ENCODE measurements at regions not wholly inside any gene's neighbourhood (a gene's known extent, or its start where the extent isn't known, plus 50 kb on each side); places are given as distances from the start of the nearest gene placed in this dataset.

DNA sequence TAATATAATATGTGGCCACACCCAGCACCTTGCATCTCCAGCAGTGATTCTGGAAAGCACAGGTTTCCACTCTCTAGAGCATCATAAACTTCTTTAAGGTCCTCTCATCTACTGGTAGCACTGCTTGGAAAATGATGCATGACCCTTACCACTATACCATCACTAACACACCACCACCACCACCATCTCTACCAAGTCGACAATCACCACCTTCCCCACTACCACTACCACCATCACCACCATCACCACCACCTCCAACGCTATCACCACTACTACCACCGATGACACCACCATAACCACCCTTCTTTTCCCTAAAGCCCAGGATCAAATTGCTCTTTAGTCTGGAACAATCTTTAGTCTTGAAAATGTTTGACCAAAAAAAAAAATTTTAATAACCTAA, 390.4 kb downstream of the SUCLA2 start:
- ChIA-PET CTCF (no interaction called here), POLR2A (no interaction called here)
- Histone ChIP-seq H3K4me3 (replicated peaks in 1 of 3; ENCODE audit: insufficient read depth in 1 of 3, low read depth in 1 of 3, low read length in 3 of 3) (no peak overlapping the region), H3K79me2 (ENCODE audit: control insufficient read depth, insufficient read depth, low read length) (no peaks in the 10 kb centered on the region), H2AFZ (ENCODE audit: low read depth, low read length) (no peak overlapping the region), H3K9me1 (replicated peaks; ENCODE audit: control insufficient read depth, extremely low read depth, insufficient read depth, low read length) (no peaks in the 10 kb centered on the region), H3K36me3 (ENCODE audit: control insufficient read depth in 2 of 2, extremely low read depth in 1 of 2, insufficient read depth in 2 of 2, low read length in 2 of 2) (no peaks in the 10 kb centered on the region), H3K4me1 (ENCODE audit: control insufficient read depth, extremely low read depth, insufficient read depth, low read length) (no peaks in the 10 kb centered on the region), H3K27me3 (ENCODE audit: control insufficient read depth in 2 of 2, insufficient read depth in 2 of 2, low read length in 2 of 2) (no peaks in the 10 kb centered on the region), H4K20me1 (replicated peaks; ENCODE audit: control insufficient read depth, extremely low read depth, insufficient read depth, low read length) (no peaks in the 10 kb centered on the region), H3K4me2 (ENCODE audit: insufficient read depth, low read length) (no peak overlapping the region), H3K27ac (ENCODE audit: insufficient read depth, low read depth, low read length) (no peak overlapping the region), H3K9ac (replicated peaks; ENCODE audit: extremely low read depth, insufficient read depth, low read length) (no peak overlapping the region), H3K9me3 (replicated peaks; ENCODE audit: control insufficient read depth, insufficient read depth, low read length) (peaks cover 3% of the 10 kb centered on the region)
- dilution Hi-C loops (cut with MboI; ENCODE audit: extremely low pct_ligation_motif_present, low sequenced_read_pairs) (no loop called here), intact Hi-C loops (cut with micrococcal nuclease) (no loop called here)
- DNase-seq (ENCODE audit: low read depth, low spot score) (no peak), FAIRE-seq (no peak)
- TF ChIP-seq, protein P1, sequence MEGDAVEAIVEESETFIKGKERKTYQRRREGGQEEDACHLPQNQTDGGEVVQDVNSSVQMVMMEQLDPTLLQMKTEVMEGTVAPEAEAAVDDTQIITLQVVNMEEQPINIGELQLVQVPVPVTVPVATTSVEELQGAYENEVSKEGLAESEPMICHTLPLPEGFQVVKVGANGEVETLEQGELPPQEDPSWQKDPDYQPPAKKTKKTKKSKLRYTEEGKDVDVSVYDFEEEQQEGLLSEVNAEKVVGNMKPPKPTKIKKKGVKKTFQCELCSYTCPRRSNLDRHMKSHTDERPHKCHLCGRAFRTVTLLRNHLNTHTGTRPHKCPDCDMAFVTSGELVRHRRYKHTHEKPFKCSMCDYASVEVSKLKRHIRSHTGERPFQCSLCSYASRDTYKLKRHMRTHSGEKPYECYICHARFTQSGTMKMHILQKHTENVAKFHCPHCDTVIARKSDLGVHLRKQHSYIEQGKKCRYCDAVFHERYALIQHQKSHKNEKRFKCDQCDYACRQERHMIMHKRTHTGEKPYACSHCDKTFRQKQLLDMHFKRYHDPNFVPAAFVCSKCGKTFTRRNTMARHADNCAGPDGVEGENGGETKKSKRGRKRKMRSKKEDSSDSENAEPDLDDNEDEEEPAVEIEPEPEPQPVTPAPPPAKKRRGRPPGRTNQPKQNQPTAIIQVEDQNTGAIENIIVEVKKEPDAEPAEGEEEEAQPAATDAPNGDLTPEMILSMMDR (IDR thresholded peaks at IDR 0.05; ENCODE audit: extremely low read depth in 1 of 2, insufficient read depth in 1 of 2, low read depth in 1 of 2, low read length in 2 of 2) = no peak
- TF ChIP-seq POLR2AphosphoS5 (IDR thresholded peaks at IDR 0.05; ENCODE audit: insufficient read depth, low read depth, low read length) (no peak), POLR2A (IDR thresholded peaks at IDR 0.05; ENCODE audit: low read depth, low read length) (no peak), EZH2 (IDR thresholded peaks at IDR 0.05; ENCODE audit: borderline replicate concordance, low read depth, low read length, severe bottlenecking) (no peak), MAX (IDR thresholded peaks at IDR 0.05; ENCODE audit: insufficient read depth, insufficient read length) (no peak), JUN (IDR thresholded peaks at IDR 0.05; ENCODE audit: borderline replicate concordance, insufficient read depth, insufficient read length, low read depth) (no peak), FOS (IDR thresholded peaks at IDR 0.05; ENCODE audit: borderline replicate concordance, insufficient read depth, low read length) (no peak), MYC (IDR thresholded peaks at IDR 0.05; ENCODE audit: low read depth, low read length) (no peak), GATA2 (IDR thresholded peaks at IDR 0.05; ENCODE audit: insufficient read depth, insufficient read length, low read depth, low read length) (no peak)
- BruUV-seq (replicated peaks) = no TSS peak
